Spleen (tissue), 11 donors: ENCODE measurements at regions not wholly inside any gene's neighbourhood (a gene's known extent, or its start where the extent isn't known, plus 50 kb on each side); places are given as distances from the start of the nearest gene placed in this dataset.

Experiments
- DNase-seq: peaks from one replicate; pipeline ENCODE4 v3.0.0-alpha.2; 2020
- H3K27ac ChIP-seq, 8 donors: fragments of 200-600 bp; sonication (generic) in 7 of 8; 1 replicate in 4 of 8; 2 replicates in 4 of 8; pipeline versions ENCODE4 v1.5.0 to v1.8.0; 2016 to 2021; ENCODE audit warnings: inconsistent platforms in 4 of 8, mild to moderate bottlenecking in 4 of 8, moderate library complexity in 1 of 8
- H3K27me3 ChIP-seq, 7 donors: fragments of 200-600 bp; sonication (generic) in 6 of 7; replicated peaks in 1 of 7; 1 replicate in 4 of 7; 2 replicates in 3 of 7; pipeline versions ENCODE4 v1.5.0 to v1.8.0; 2016 to 2021; ENCODE audit warnings: inconsistent platforms in 3 of 7, mild to moderate bottlenecking in 1 of 7
- H3K36me3 ChIP-seq, 6 donors: fragments of 200-600 bp; sonication (generic) in 5 of 6; 1 replicate in 4 of 6; 2 replicates in 2 of 6; pipeline versions ENCODE4 v1.5.0 to v1.8.0; 2016 to 2021; ENCODE audit warnings: inconsistent platforms in 2 of 6
- H3K4me1 ChIP-seq, 6 donors: fragments of 200-600 bp; sonication (generic) in 5 of 6; 1 replicate in 3 of 6; 2 replicates in 3 of 6; pipeline versions ENCODE4 v1.5.0 to v1.8.0; 2016 to 2021; ENCODE audit warnings: inconsistent platforms in 3 of 6
- H3K4me3 ChIP-seq, 8 donors: fragments of 200-600 bp; sonication (generic) in 7 of 8; 1 replicate in 4 of 8; 2 replicates in 4 of 8; pipeline versions ENCODE4 v1.5.0 to v1.8.0; 2016 to 2021; ENCODE audit warnings: inconsistent platforms in 4 of 8, mild to moderate bottlenecking in 4 of 8, moderate library complexity in 2 of 8
- H3K9me3 ChIP-seq, 8 donors: fragments of 200-600 bp; sonication (generic) in 7 of 8; 1 replicate in 4 of 8; 2 replicates in 4 of 8; pipeline versions ENCODE4 v1.5.0 to v1.8.0; 2016 to 2021; ENCODE audit warnings: inconsistent platforms in 4 of 8
- POLR2A ChIP-seq, 3 donors: fragments of 450-650 bp; IDR thresholded peaks; one replicate each; pipeline ENCODE4 v1.5.1; 2017; ENCODE audit warnings: antibody characterized with exemption in 3 of 3, mild to moderate bottlenecking in 1 of 3
- POLR2AphosphoS5 ChIP-seq, 3 donors: sonication (generic); formaldehyde crosslinking; IDR thresholded peaks; one replicate each; pipeline ENCODE4 v1.5.1; 2017; ENCODE audit warnings: antibody characterized with exemption in 3 of 3
- WGBS, 5 donors: extraction: QIAGEN DNeasy Blood & Tissue Kit in 3 of 5; methylation state at CpG; one replicate each; pipeline versions ENCODE4 v1.1.5 to v1.1.7; 2013 to 2018; 5-methylcytosine and 5-hydroxymethylcytosine counted together
- intact Hi-C: fragments of 100-400 bp; cut with DNase I; formaldehyde crosslinking; loops from one replicate; pipeline ENCODE4 v1.15.0; 2023; ENCODE audit warnings: low total_unique reads
- TF ChIP-seq, protein P1 (sequence below), 11 experiments: fragments of 200-600 bp in 7 of 11; fragments of 450-650 bp in 4 of 11; sonication (generic) in 4 of 11; IDR thresholded peaks in 8 of 11; conservative IDR thresholded peaks in 3 of 11; 1 replicate in 7 of 11; 2 replicates in 4 of 11; pipeline versions ENCODE4 v1.4.0 to v1.8.0; 2016 to 2021; ENCODE audit warnings: antibody characterized with exemption in 11 of 11, inconsistent platforms in 4 of 11, mild to moderate bottlenecking in 1 of 11
- donor health status: healthy with polysubstance abuse.
- donor health status: DM: no; HTN: no; CAD: no; lungs with moderate emphysema.
- donor health status: DM: no; HTN: no; CAD: no.
- donor health status: Bipolar disorder and iron deficiency.
- donor health status: healthy.
- donor health status: DM: no; HTN: no; CAD: no.
- donor health status: DM: yes; HTN: yes; CAD: no.

DNA sequence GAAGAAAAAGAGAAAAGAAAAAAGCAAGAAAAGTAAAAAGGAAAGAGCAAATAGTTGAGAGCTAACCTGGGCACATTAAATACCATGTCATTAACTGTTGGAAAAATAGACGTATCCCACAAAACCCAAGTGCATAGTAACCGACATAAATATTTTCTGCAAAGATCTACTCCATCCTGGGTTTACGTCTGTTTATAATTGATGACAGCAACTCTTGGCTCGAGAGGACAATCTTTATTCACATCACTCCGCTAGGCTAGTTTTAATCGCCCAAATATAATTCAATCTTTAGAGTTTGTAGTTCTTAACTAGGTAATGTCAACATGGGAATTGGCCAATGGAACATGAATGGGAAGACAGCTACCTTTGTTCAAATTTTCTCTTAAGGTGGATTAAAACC lies 321.7 kb upstream of the TNC start:
- no peak overlapping the region for H3K27ac ChIP-seq
- 75 to 86% (median 77%) methylated on average over 6 of the region's 6 CpGs for WGBS, 5 donors
- intact Hi-C loops: no loop called here
- H3K27me3 ChIP-seq: no peaks in the 10 kb centered on the region
- H3K4me3 ChIP-seq: no peak overlapping the region
- H3K4me1 ChIP-seq: no peaks in the 10 kb centered on the region
- DNase-seq: no peak
- TF ChIP-seq, protein P1, sequence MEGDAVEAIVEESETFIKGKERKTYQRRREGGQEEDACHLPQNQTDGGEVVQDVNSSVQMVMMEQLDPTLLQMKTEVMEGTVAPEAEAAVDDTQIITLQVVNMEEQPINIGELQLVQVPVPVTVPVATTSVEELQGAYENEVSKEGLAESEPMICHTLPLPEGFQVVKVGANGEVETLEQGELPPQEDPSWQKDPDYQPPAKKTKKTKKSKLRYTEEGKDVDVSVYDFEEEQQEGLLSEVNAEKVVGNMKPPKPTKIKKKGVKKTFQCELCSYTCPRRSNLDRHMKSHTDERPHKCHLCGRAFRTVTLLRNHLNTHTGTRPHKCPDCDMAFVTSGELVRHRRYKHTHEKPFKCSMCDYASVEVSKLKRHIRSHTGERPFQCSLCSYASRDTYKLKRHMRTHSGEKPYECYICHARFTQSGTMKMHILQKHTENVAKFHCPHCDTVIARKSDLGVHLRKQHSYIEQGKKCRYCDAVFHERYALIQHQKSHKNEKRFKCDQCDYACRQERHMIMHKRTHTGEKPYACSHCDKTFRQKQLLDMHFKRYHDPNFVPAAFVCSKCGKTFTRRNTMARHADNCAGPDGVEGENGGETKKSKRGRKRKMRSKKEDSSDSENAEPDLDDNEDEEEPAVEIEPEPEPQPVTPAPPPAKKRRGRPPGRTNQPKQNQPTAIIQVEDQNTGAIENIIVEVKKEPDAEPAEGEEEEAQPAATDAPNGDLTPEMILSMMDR (IDR thresholded peaks at IDR 0.05 in 8 of 11, conservative IDR thresholded peaks at IDR 0.05 in 3 of 11): no peak
- no peak for TF ChIP-seq POLR2A (IDR thresholded peaks at IDR 0.05)
- TF ChIP-seq POLR2AphosphoS5 (IDR thresholded peaks at IDR 0.05): no peak
- H3K36me3 ChIP-seq: no peaks in the 10 kb centered on the region
- H3K9me3 ChIP-seq: peaks cover 0 to 8% (median 0%) of the 10 kb centered on the region in 8 donors

DNA sequence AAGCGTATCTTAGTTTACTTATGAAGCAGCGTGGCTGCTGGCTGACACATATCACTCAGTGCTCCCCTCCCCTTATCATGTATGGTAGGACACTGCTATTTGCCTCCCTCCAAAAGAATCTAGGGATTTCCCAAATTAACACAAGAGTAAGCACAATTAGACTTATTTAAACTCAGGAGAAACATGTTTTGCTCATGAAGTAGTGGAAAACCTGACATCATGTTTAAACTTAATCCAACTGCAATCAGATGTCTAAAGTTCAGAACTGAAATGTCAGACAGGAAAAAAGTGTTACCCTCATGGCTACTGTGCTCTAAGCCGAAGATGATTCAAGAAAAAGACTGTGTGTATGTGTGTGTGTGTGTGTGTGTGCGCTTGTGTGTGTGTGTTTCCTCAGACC lies 324.1 kb upstream of the TNC start:
- Histone ChIP-seq H3K4me3 (no peak overlapping the region), H3K9me3 (no peaks in the 10 kb centered on the region), H3K27me3 (no peaks in the 10 kb centered on the region), H3K36me3 (no peaks in the 10 kb centered on the region), H3K4me1 (no peaks in the 10 kb centered on the region), H3K27ac (no peak overlapping the region)
- TF ChIP-seq POLR2A (IDR thresholded peaks at IDR 0.05) (no peak), POLR2AphosphoS5 (IDR thresholded peaks at IDR 0.05) (no peak)
- TF ChIP-seq, protein P1 (IDR thresholded peaks at IDR 0.05 in 8 of 11, conservative IDR thresholded peaks at IDR 0.05 in 3 of 11): no peak
- intact Hi-C loops: no loop called here
- 66 to 79% (median 70%) methylated on average over 4 of the region's 4 CpGs for WGBS, 5 donors
- no peak for DNase-seq

DNA sequence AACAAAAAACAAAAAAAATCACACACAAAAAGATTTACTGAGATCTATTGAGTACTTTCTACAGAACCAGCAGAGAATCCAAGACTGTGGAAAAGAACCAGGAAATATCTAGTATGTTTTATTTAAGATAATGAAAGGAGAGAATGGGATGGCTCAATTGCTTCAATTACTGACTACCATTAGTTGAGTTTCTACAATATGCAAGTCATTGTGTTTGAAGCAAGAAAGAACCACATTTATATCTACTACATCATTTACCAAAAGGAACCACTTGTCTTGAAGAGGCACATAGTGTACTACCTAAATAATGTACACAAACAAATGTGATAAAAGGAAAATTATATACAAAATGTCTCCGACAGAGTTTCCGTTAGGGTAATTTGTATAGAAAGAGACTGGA lies 325.9 kb upstream of the TNC start:
- Histone ChIP-seq H3K27me3 (no peaks in the 10 kb centered on the region), H3K4me1 (no peaks in the 10 kb centered on the region), H3K4me3 (no peak overlapping the region), H3K27ac (no peak overlapping the region), H3K9me3 (no peaks in the 10 kb centered on the region), H3K36me3 (no peaks in the 10 kb centered on the region)
- intact Hi-C loops: no loop called here
- TF ChIP-seq POLR2AphosphoS5 (IDR thresholded peaks at IDR 0.05): no peak
- no peak for TF ChIP-seq POLR2A (IDR thresholded peaks at IDR 0.05)
- TF ChIP-seq, protein P1 (IDR thresholded peaks at IDR 0.05 in 8 of 11, conservative IDR thresholded peaks at IDR 0.05 in 3 of 11): no peak
- 90 to 98% (median 95%) methylated on average over 2 of the region's 2 CpGs for WGBS, 5 donors
- no peak for DNase-seq

DNA sequence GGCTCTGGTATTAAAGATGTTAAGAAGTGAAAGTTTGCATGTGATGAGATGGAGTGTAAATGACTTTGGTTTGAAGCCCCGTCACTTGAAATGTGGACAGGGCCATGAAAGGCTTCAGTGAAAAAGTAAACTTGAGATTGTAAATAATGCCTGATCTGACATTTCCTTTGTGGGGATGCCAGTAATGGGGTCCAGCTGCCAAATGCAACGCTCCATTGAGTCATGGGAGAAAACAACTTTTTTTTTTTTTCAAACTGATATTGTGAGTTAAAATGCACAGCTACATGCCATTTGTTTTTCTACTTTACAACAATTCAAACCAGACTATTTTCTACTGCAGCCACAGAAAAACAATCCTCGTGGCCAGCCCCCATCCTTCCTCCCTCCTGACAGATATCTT lies 327.0 kb upstream of the TNC start:
- no peak overlapping the region for H3K4me3 ChIP-seq
- H3K9me3 ChIP-seq: no peaks in the 10 kb centered on the region
- H3K27ac ChIP-seq: no peak overlapping the region
- TF ChIP-seq, protein P1 (IDR thresholded peaks at IDR 0.05 in 8 of 11, conservative IDR thresholded peaks at IDR 0.05 in 3 of 11): no peak
- no peak for TF ChIP-seq POLR2A (IDR thresholded peaks at IDR 0.05)
- no peak for TF ChIP-seq POLR2AphosphoS5 (IDR thresholded peaks at IDR 0.05)
- 28 to 37% (median 32%) methylated on average over 3 of the region's 3 CpGs for WGBS, 5 donors
- DNase-seq: no peak
- intact Hi-C loops: no loop called here
- H3K4me1 ChIP-seq: no peaks in the 10 kb centered on the region
- no peaks in the 10 kb centered on the region for H3K36me3 ChIP-seq
- H3K27me3 ChIP-seq: no peaks in the 10 kb centered on the region
